Activated CD4-positive, CD25-positive, alpha-beta regulatory T cell treated with anti-CD3 and anti-CD28 coated beads, Interleukin-2, amount 50 U/mL, for 16 hours (primary cell): ENCODE measurements at regions not wholly inside any gene's neighbourhood (a gene's known extent, or its start where the extent isn't known, plus 50 kb on each side); places are given as distances from the start of the nearest gene placed in this dataset.

Source experiments
- DNase-seq: peaks from one replicate; pipeline ENCODE4 v3.0.0-alpha.2; 2020; ENCODE audit warnings: low read depth, low spot score

DNA sequence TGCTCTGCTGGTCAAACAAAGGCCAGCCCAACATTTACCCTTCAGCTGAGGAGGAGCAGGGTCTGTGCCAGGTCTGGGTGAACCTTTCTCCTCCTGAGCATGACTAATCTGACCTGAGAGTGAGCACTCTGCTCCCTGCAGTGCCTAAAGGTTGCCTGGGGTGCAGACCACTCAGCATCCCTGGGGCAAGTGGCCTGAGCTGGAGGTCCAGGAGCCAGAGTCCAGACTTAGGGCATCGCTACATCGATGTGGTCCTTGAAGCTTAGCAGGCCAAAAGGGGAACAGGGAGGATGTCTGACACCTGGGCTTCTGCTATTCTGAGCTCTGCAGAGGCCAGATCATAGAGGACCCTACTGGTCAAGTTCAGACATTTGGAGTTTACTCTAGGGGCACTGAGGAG is 119.1 kb downstream of the FAM43A start:
- DNase-seq, result no peak

DNA sequence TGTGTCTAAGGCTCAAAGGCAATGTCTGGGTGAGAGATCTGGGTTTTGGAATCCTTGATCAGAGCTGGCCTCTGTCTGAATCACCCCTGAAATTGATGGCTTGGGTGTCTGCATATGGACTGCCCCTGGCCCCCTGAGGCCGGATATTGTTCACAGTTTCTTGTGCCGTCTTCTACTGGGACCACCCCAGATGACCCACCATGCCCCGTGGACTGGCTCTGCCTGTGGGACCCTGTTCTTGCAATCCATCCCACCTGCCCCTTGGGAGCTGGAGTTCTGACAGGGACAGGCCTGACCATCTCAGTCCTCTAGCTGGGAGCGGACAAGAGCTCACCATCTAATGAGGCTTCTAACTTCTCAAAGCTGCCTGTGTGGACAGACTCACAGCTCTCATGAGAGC is 119.9 kb downstream of the FAM43A start:
- DNase-seq, result no peak

DNA sequence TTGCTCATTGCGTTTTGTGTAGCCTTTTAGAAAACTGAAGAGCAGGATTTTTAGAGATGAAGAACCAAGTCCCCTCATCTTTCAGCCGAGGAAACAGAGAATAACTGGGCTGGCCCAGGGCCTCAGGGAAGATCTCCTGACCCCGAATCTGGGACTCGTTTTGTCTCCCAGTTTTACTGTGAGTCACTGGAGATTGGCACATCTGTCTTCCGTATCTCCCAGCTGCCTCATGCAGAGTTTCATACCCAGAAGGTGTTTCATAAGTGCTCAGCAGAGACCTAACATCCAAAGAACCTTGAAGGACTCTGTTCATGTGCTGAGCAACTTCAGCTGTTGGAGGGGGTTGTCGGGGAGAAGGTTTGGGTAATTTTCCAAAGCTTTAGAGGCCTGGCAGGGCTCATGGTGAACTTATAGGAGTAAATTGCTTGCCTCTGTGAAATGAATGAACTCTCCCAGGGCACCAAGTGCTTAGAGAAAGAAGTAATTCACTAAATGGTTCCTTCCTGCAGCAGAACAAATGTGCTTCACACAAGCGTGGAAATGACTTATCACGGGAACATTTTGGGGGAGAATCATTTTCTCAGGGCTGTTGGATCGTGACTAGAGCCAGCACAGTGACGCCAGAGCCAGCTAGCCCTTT is 121.4 kb downstream of the FAM43A start:
- no peak for DNase-seq

DNA sequence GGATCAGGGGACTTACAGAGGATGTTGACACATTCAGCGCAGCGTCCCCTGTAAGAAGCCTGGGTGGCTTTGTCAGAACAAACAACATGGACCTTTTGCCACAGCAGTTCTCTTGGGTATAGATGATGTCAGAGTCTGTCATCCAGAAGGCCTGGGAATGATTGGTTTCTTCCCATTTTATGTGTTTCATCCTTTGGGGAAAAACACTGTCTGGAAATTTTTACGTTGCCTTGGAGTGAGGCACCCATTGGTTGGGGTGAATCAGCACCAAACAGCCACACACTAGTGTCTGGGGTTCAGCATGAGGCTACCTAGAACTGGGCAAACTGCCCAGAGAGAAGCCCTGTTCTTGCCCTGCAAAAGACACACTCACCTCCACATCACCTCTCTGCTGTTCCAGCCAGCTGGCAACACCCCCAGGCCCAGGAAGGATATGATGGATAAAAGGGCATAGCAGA is 123.0 kb downstream of the FAM43A start:
- no peak for DNase-seq

DNA sequence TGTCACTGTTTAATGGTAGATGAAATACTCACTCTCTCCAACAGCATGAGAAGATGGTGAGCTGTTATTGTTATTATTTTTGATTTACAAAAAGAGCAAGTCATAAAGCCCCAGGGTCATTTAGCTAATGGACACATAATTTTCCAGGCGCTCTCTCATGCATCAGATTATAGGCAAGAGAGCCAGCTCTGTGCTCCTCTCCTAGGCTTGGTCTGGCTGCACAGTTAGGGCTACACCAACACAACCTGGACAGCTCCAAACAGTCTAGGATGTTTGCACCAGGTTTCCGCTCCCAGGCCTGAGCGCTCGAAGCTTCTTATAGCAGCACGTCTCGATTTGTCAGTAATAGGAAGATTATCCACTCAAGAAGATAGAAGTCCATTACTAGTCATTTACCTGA is 123.7 kb downstream of the FAM43A start:
- no peak for DNase-seq

DNA sequence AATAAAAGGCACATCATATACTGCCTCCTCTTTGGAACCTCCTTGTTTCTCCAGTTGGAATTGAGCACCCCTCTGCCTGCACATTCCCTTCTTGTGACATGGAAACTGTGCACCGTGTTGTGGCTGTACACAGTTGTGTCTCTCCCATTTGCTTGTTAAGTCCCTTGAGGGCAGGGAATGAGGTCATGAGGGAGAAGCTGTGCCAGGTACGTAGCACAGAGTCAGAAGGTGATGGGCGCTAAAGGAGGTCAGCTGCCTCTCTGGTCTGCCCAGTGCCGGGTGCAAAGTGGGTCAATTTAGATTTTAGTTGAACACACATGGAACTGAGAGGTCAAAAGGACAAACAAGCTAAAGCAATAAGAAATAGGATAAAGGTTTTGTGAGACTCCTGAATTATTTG is 124.4 kb downstream of the FAM43A start:
- no peak for DNase-seq

DNA sequence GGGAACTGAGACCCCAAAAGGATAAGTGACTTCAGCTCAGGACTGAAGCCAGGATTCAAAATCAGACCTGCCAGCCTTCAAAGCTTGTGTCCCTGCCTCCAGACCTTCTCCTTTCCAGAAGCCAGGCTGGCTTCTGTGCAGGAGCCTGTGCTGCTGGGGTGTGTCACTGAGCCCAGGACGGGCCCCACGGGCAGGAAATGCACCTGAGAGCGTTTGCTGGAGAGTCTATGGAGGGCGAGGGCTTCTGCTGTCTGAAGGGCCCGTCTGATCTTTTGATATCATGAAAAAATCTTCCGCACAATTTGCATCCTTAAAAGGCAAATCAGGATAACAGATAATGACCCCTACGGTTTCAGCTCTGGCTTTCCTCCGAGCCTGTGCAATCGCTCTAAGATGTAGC is 125.4 kb downstream of the FAM43A start:
- no peak for DNase-seq

DNA sequence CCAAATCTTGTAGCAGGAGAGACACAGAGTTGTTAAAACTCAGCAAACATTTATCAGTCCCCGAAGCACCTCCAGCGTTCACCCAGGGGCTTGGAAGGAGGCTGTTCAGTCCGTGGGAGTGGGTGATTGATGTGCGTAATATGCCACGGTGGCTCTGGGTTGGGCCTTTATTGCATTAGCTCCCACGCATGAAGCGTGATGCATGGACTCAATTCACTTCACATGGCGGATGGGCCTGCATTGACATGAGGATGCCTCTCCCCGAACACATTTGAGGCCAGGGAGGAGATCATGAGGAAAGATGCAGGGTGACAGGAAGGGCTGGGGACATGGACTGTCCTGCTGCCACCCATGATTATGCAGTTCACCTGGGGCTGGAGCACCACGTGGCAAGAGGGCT is 126.5 kb downstream of the FAM43A start:
- DNase-seq, result no peak

DNA sequence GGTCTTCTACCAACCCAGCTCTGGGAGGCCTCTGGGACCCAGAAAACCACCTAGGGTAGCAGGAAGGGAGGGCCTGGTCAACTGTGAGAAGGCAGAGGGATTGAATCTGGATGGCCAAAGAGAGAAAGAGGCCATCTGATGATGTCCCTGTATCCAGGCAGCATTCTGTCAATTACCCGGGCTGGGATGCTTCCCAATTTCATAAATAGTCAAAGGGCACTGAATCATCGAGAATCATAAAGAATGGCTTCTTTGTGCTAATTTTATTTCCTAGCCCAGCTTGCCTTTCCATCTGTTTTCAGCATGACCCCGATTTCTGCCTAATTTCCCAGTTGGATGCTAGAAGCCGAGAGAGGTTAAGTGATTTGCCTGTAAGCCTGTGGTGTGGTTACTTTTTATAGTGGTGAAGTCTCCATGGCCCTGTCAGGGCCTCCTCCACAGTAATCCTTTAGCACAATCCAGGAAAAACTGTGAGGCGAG is 129.2 kb downstream of the FAM43A start:
- no peak for DNase-seq

DNA sequence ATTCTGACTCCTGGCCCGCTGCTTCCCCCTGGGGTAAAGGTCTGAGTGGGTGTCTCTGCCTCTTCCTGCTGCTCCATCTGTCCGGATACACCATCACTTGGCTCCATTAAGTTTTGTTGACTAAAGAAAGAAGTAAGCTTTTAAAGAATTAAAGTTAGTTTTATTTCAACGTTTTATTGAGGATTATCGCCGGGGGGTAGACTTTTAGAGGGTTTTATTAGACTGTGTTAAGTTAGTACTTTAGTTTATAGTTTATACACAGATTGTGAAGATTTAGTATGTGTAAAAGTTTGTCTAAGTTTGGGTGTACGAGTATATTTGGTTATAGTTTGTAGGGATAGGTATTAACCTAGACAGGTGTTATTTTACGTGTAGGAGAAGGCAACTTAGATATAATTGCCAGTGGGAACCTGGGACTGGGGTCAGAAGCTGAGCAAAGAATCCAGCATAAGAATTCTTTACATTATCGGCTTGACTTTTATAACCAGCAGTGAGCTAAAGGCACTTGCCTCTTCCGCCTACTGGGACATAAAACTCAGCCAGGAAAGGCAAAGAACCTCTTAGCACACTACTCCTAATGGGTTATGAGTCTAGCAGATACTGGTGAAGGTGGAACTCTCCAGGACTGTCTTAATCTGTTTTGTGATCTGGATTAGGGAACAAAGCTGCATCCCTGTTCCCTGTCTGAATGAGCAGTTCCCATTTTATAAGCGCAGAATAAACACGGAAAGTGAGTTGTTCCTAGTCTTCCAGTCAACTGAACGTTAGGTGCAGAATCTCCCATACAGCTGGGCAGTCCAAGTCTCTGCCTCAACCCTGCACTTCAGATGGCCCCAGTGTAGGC is 131.3 kb downstream of the FAM43A start:
- DNase-seq, result no peak

DNA sequence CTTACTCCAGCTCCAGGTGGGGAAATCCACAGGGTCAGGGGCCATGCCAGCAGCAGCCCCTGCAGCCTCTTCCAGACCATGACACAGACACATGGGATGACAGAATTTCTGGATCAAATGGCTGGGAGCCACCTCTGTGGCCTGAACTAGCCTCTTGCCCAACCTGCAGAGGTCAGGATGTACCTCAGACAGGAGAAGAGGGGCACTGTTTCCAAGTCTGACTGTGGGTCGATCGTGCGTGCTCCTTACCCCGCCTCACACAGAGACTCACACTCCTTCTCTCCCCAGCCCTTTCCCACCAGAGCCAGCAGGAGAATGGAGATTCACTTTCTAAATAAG is 131.9 kb downstream of the FAM43A start:
- DNase-seq, result no peak

DNA sequence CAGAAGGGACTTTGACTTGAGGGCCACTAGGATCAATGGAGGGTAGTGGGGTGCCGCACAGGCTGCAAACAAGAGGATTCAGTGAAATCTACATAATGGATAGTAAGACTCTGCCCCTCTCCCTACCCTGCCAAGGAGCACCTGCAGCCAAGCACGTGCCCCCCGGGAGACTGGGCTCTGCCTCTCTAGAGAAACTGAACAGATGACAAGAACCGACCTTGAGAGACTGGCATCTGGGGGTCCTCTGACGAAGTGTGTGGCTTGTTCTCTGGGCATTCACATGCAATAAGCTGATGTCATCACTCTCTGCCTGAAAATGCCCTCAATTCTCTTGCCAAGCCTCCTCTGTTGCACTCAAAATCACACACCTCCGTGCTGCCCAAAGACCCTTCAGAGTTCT is 132.3 kb downstream of the FAM43A start:
- DNase-seq, result no peak

DNA sequence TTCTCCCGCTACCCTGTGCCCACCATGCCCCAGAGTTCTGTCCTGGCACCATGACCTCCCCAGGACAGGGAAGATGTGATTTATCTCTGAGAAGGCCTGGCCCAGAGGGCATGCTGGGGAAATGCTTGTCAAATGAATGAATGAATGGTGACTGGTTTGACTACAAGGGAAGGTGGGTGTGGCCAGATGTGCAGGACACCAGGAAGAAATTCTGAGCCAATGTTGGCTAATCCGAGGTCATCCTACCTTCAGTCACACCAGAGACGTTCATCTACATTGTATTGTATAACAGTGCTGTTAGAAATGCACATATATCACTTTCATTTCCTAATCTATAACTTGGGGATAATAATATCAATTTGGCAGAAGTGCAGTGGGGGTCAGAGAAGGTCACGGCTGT is 138.4 kb downstream of the FAM43A start:
- no peak for DNase-seq

DNA sequence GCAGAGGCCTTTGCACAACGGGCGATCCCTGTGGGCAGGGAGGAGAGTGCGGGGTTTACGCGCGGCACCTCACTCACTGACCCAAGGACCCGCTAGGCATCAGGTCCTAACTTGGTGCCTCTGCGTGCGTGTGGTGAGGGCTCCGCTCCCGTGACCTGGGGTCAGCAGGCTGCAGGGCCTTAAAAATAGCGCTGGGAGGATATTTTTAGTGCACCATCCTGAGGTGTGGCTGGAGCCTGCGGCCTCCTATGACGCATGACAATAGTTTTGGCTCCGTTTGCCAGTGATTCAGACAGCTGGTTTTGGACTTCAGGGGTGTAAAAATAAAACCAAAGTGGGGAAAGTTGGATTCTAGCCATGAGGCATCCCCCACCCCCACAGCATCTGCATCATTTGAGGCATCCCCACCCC is 139.0 kb downstream of the FAM43A start:
- DNase-seq, result no peak

DNA sequence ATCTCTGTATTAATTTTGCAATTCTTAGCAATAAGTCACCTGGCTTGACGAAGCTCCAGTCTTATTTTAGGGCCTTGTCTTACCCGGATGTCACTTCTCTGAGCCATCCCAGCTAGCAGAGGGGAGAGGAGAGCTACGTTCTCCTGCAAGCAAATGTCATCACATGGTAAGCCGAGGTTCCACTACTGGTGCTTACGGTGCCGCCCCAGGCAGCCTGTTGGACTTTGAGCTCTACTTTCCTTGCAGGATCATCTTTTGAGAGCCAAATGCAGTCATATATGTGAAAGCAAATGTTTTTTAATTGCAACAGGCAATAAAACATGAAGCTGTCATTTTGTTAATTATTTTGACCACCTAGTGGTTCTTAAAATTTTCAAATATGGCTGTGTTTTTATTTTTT is 140.9 kb downstream of the FAM43A start:
- no peak for DNase-seq

DNA sequence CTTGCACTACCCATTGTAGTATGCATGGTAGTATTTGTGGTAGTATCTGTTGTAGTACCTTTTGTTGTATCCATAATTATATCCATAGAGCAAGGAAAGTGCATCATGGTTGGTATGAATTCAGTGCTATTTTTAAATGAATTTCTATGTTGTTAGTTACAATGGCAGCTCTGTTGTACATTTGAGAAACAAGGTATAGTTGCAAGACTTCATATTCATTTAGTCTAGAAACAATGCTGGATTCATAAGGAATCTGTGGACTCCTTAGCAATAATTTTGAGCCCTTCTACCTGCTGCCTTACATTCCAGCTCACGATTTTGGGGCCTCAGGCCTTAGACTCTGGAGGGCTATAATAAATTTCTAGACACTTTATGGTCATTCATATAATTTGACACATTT is 141.8 kb downstream of the FAM43A start:
- DNase-seq, result no peak

DNA sequence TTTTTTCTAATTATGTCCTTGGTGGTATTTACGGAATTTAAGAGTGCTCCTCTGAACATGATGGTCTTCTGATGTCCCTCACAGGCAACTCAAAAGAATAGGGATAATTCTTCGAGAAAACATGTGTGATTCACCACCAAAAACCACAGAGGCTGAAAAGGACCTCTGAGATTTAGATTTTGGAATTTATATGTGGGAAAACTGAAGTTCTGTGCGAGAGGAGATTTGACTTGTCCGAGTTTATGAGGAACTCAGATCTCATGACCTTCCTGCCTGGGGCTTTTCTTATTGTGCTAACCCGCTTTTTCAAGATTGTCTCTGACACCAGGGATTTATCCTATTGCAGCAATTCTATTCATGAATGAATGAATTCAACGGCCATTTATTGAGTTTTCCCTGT is 142.4 kb downstream of the FAM43A start:
- DNase-seq, result no peak

DNA sequence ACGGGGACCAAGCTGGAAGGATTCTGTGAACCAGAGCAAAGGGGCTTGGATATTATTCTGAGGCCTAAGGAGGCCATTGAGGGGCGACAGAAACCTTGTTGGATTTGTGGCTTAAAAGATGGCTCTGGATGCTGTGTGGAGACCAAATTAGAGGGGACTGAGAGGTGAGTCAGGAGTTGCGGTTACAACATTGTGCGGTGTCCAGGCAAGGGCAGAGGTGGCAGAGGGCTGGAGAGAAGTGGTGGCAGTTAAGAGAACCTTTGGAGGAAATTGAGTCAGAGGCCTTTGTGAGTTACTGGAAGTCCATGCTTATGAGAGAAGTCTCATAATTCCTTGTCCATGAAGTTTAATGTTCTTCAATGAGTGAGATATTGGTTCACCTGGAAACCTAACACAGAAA is 143.2 kb downstream of the FAM43A start:
- no peak for DNase-seq

DNA sequence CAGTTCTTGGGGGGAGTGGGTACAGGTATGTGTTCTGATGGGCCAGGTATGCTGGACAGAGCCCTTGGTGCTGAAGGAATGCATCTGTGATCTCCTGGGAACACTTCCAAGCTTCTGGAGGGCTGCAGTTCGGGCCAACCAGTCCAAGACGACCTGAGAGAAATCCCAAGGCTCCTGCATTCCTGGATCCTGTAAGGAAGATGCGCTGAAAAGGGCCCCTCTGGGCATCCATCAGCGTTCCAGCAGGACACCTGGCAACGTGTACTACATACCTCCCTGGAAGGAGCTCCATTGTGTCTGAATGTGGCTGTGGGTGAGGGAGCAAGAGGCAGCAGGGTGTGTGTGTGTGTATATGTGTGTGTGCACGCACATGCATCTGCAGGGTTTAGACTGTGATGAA is 144.7 kb downstream of the FAM43A start:
- no peak for DNase-seq

DNA sequence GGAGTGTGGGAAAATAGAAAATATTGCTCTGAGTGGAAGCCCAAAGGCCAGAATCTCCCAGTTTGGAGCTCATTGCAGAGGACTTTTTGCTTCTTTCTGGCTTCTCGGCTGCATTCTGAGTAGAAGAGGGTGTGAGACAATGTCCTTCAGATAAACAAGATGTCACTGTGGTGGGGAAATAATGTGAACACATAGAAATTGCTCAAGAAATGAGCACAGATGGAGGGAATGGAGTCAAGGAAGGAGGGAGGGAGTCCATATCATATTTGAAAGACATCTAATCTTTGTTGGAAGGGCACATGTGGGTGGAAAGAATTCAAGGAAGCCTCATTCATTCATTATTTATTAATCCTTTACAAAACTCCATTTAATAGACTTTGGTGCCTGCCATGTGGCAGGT is 145.3 kb downstream of the FAM43A start:
- no peak for DNase-seq

DNA sequence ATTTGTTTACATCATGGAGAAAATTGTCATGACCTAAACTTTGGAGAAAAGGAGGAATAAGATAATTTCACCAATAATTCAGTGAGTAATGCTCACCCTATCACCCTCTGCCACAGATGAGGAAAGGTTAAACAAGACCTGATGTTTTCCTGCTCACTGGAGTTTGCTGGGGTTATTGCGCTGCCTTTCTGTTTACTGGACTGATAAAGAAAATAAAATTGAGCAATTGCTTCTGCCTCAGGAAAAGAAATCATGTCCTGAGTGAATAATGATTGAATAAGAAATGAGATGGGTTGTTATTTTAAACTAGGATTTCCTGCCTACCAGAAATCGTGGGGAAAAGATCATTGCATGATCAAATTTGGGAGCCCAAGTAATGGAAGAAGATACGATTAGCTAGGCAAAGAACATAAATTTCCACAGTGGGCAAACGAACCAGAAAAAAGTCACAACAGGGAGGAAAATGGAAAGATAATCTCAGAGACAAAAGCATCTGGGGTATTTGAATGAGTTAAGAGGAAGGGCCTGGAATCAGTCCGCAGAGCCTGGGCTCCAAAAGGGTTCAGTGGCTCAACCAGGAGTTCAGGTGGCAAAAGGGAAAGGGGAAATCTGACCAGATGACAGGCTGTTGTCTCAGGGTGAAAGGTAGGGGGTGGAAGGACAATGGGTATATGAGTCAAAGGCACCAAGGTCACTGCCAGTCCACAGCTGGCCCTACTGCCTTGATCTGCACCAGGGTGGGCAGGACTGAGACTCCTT is 146.8 kb downstream of the FAM43A start:
- DNase-seq, result no peak

DNA sequence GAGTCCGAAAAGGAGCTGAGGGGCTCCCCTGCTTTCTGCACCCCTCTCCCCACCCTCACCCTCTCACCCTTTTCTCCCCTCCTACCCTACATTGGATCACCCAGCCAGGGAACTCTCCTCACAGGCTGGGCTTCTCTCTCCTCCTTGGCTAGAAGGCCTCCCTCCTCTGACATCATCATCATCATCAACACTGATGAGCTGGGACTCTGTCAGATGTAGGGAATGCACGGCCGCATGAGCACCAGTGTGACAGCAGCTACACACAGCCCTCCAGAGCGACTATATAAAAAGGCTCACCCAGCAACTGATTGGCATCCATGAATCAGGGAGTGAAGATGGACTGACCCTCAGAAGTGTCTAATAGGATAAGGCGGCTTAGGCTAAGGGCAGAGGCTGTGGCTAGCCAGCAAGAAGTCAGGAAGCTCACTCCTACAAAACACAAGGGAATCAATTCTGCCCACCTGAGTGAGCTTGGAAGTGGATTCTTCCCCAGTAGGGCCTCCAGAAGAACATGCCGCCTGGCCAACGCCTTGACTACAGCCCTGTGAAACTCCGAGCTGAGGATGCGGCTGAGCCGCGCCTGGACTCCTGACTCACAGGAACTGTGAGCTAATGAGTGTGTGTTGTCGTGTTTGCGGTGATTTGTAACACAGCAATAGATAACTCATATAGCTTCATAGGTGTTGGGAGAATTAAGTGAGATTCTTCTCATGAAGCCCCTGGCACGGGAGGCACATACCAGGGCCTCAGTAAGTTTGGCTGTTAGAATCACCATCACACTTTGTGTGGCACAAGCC is 147.6 kb downstream of the FAM43A start:
- no peak for DNase-seq
